ENCODE measurements at regions not wholly inside any gene's neighbourhood (a gene's known extent, or its start where the extent isn't known, plus 50 kb on each side); places are given as distances from the start of the nearest gene placed in this dataset.

DNA sequence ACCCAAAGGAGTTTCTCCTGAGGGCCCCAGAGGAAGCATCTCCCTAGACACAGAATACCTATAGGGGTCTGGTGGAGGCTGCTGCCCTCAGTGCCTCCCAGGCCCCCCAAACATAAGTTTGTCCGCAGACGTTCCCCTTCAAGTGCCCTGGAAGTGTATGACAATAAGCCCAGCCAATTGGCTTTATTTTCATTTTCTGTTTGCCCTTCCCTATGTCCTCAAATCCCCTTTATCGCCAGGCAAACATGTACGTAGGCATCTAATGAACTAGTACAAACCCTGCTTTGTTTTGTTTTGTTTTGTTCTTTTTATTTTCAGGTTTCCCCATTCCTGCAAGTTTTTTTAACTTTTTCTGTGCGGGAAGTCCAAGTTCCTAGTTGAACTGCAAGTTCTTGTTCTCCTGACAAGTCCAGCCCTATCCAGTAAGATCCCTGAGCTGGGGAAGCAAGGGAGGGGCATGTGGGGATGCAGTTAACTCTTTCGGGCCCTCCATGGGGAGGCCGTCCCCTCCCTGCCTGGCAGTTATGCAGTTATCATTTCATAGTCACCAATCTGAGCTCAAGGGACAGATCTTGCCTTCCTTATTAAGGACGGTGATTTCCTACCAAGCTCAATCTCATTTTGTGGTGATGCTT, 141.9 kb downstream of the KCNA5 start:
- DNase-seq, result no peak
- no peaks in the 10 kb centered on the region for H3K27me3 ChIP-seq
- H3K9me3 ChIP-seq, result no peaks in the 10 kb centered on the region
- H3K4me1 ChIP-seq, result no peaks in the 10 kb centered on the region
- peak overlapping the region in 2 of 4 donors; percentile 18 to 23 for H3K4me3 ChIP-seq
- H3K27ac ChIP-seq, result peak overlapping the region in 1 of 4 donors; percentile 23
- H3K36me3 ChIP-seq, result no peaks in the 10 kb centered on the region
- TF ChIP-seq, protein P1, sequence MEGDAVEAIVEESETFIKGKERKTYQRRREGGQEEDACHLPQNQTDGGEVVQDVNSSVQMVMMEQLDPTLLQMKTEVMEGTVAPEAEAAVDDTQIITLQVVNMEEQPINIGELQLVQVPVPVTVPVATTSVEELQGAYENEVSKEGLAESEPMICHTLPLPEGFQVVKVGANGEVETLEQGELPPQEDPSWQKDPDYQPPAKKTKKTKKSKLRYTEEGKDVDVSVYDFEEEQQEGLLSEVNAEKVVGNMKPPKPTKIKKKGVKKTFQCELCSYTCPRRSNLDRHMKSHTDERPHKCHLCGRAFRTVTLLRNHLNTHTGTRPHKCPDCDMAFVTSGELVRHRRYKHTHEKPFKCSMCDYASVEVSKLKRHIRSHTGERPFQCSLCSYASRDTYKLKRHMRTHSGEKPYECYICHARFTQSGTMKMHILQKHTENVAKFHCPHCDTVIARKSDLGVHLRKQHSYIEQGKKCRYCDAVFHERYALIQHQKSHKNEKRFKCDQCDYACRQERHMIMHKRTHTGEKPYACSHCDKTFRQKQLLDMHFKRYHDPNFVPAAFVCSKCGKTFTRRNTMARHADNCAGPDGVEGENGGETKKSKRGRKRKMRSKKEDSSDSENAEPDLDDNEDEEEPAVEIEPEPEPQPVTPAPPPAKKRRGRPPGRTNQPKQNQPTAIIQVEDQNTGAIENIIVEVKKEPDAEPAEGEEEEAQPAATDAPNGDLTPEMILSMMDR (IDR thresholded peaks at IDR 0.05), result no peak
- no peak for TF ChIP-seq POLR2A (IDR thresholded peaks at IDR 0.05)

DNA sequence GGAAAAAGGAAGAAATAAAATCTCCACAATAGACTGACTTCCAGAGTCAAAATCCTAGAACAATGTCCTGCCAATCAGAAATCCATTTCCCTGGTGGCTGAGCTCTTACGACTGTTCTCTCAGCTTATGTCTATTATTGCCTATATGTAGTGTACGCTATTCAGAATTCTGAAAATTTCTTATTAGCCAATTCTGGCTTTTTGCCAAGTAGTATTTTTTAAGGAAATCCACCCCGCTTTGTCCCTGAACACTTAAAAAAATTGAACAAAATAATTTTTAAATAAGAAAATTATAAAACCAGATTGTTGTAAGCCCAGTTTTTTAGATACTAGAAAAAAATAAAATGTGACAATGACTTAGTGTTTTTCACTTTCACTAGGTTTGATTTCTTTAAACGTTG, 143.0 kb downstream of the KCNA5 start:
- DNase-seq, result no peak
- Histone ChIP-seq H3K4me1 (no peaks in the 10 kb centered on the region), H3K27me3 (no peaks in the 10 kb centered on the region), H3K27ac (no peak overlapping the region), H3K9me3 (no peaks in the 10 kb centered on the region), H3K36me3 (no peaks in the 10 kb centered on the region), H3K4me3 (no peak overlapping the region)
- no peak for TF ChIP-seq POLR2A (IDR thresholded peaks at IDR 0.05)
- TF ChIP-seq, protein P1 (IDR thresholded peaks at IDR 0.05), result peak in 1 of 6 experiments; percentile 6

DNA sequence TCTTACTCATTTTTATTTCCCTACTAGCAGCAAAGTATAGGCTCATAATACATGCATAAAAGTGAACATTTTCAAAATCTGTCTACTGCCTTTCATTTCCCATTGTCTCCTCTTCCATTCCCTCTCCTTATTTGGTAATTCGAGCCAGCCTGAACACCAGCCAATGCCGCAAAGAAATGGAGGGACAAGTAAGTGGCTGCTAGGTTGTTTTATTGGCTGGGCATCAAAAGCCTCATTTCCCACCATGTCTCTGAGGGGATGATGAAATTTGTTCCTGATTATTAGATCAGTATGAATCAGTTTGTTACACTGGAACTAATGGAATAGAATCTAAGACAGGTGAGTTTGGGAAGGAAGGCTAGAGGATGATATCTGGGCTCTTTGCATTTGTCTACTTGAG, 143.5 kb downstream of the KCNA5 start:
- no peak overlapping the region for H3K4me3 ChIP-seq
- H3K36me3 ChIP-seq, result no peaks in the 10 kb centered on the region
- TF ChIP-seq, protein P1 (IDR thresholded peaks at IDR 0.05), result no peak
- no peak for TF ChIP-seq POLR2A (IDR thresholded peaks at IDR 0.05)
- H3K9me3 ChIP-seq, result no peaks in the 10 kb centered on the region
- H3K27ac ChIP-seq, result no peak overlapping the region
- H3K4me1 ChIP-seq, result no peaks in the 10 kb centered on the region
- no peak for DNase-seq
- no peaks in the 10 kb centered on the region for H3K27me3 ChIP-seq

DNA sequence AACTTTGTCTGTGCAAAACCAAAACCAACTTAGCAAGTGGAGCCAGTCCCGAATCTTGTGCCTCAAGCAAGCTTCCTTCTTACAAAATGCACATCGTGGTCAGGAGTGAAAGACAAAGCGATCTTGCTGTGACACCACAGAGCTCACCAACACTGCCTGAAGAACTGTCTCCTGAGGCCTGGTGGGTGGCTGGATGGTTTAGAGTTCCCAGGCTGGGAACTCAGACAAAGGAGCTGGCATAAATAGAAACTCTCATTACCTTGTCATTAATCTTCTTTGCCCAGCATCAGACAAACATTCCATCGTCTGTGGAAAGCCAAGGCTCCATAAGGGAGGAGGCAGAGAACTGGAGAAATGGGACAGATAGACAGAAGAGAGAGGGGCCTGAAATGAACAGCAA, 144.8 kb downstream of the KCNA5 start:
- no peak for DNase-seq
- Histone ChIP-seq H3K27ac (no peak overlapping the region), H3K4me1 (no peaks in the 10 kb centered on the region), H3K4me3 (no peak overlapping the region), H3K36me3 (no peaks in the 10 kb centered on the region), H3K27me3 (no peaks in the 10 kb centered on the region), H3K9me3 (no peaks in the 10 kb centered on the region)
- no peak for TF ChIP-seq POLR2A (IDR thresholded peaks at IDR 0.05)
- TF ChIP-seq, protein P1 (IDR thresholded peaks at IDR 0.05), result no peak

DNA sequence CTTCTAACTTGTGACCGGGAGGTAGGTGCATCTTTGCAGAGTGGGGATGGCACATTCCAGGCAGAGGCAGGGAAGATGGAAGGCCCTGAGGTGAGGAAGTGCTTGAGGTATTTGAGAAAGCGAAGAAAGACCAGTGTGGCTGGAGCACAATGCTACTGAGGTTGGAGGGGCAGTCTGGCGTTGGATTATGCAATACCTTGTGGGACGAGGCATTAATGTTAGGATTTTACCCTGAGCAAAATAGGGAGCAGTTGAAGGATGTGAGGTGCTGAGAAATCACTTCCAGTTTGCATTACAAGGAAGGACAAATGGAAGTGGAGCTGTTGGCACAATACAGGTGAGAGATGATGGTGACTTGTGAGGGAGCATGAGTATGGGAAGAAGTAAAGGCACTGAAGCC, 145.5 kb downstream of the KCNA5 start:
- Histone ChIP-seq H3K9me3 (no peaks in the 10 kb centered on the region), H3K27me3 (no peaks in the 10 kb centered on the region), H3K4me3 (no peak overlapping the region), H3K36me3 (no peaks in the 10 kb centered on the region), H3K27ac (no peak overlapping the region), H3K4me1 (no peaks in the 10 kb centered on the region)
- no peak for DNase-seq
- no peak for TF ChIP-seq POLR2A (IDR thresholded peaks at IDR 0.05)

DNA sequence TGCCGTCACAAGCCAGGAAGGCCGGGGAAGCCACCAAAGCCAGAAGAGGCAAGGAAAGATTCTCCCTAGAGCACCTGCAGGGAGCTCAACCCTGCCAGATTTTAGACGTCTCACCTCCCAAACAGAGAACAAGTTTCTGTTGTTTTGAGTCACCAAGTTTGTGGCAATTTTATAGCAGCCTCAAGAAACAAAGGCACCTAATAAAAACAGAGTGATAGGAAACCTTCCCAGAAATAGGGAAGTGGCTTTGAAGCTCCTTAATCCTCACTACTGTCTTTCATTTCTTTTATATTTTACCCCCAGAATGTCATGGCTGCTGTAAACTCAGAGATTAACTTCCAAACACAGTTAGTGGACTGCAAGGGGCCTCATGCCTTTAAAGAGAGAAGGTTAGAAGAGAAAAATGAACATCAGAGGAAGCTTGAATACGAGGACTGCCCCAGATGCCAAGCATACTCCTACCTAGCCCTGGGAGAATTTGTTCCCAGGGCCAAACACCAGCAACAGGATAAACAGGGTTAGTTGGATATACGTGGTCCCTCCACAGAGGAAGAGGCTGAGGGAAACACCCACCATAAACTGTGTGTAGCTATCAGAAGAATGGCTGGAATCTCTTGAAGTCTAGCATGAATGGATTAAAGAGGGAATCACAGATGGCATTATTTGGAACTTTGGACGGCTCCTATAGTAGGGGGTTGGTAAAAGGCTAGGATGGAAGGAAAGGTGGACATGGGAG, 148.3 kb downstream of the KCNA5 start:
- no peak for TF ChIP-seq POLR2A (IDR thresholded peaks at IDR 0.05)
- TF ChIP-seq, protein P1 (IDR thresholded peaks at IDR 0.05), result no peak
- Histone ChIP-seq H3K9me3 (no peaks in the 10 kb centered on the region), H3K36me3 (no peaks in the 10 kb centered on the region), H3K4me1 (no peaks in the 10 kb centered on the region), H3K27me3 (no peaks in the 10 kb centered on the region), H3K4me3 (no peak overlapping the region), H3K27ac (no peak overlapping the region)
- no peak for DNase-seq

All from Peyer's patch (tissue), 4 donors.